GM12878 (cell line): ENCODE measurements at regions not wholly inside any gene's neighbourhood (a gene's known extent, or its start where the extent isn't known, plus 50 kb on each side); places are given as distances from the start of the nearest gene placed in this dataset.

Experiments used
- ATAC-seq: fragments of 200-7000 bp; cut with Tn5 transposase; 3 replicates; pipeline ENCODE4 v1.9.1; 2020; ENCODE audit warnings: mild to moderate bottlenecking, moderate library complexity
- BruUV-seq: library from RNA; stranded (reverse); fragments of 400-500 nt; replicated peaks from 2 replicates; lab custom pipeline; 2021; lab: Mats Ljungman, UMichigan
- CTCF ChIA-PET: fragments of 300-600 bp; sonication (Branson Sonifier 250); formaldehyde crosslinking; extraction: SDS; loops from one replicate; lab custom pipeline; 2021; ENCODE audit warnings: inconsistent platforms; lab: Yijun Ruan, JAX
- POLR2A ChIA-PET: fragments of 350-600 bp; formaldehyde crosslinking; extraction: SDS; loops from one replicate; lab custom pipeline; 2021; ENCODE audit warnings: inconsistent platforms; lab: Charles Lee
- RAD21 ChIA-PET: fragments of 300-600 bp; sonication (Branson Sonifier 250); formaldehyde crosslinking; loops from one replicate; lab custom pipeline; 2023; ENCODE audit warnings: antibody characterized with exemption; ENCODE audit not compliant: unreplicated experiment; lab: Charles Lee
- SMC1A ChIA-PET: fragments of 300-600 bp; sonication (Branson Sonifier 250); formaldehyde crosslinking; loops from one replicate; lab custom pipeline; 2023; ENCODE audit not compliant: unreplicated experiment, uncharacterized antibody; lab: Charles Lee
- DNase-seq: peaks from one replicate; pipeline ENCODE4 v3.0.0-alpha.2; 2011; ENCODE audit warnings: low read depth, low spot score
- FAIRE-seq: peaks from 3 replicates; lab custom pipeline; 2011; peaks lifted over from hg19 to GRCh38; lab: Jason Lieb, UNC
- H2AFZ ChIP-seq: 2 replicates; pipeline ENCODE4 v1.6.0; 2011; ENCODE audit warnings: low read depth, low read length, control low read depth; ENCODE audit not compliant: control insufficient read depth
- H3K27ac ChIP-seq: 2 replicates; pipeline ENCODE4 v1.5.1; 2011; ENCODE audit warnings: control low read depth; ENCODE audit not compliant: control insufficient read depth, insufficient read depth
- H3K27me3 ChIP-seq, 2 experiments: replicated peaks in 1 of 2; 2 replicates each; pipeline versions ENCODE4 v1.6.0 to v1.6.1; 2011; ENCODE audit warnings: low read length in 1 of 2; ENCODE audit not compliant: control insufficient read depth in 2 of 2, insufficient read depth in 2 of 2
- H3K36me3 ChIP-seq, 2 experiments: 2 replicates each; pipeline ENCODE4 v1.5.1; 2011; ENCODE audit warnings: low read length in 1 of 2; ENCODE audit not compliant: control insufficient read depth in 2 of 2, insufficient read depth in 2 of 2
- H3K4me1 ChIP-seq: 2 replicates; pipeline ENCODE4 v1.6.1; 2011; ENCODE audit warnings: mild to moderate bottlenecking, low read length, moderate library complexity, mixed read lengths; ENCODE audit not compliant: control insufficient read depth, insufficient read depth
- H3K4me2 ChIP-seq: 2 replicates; pipeline ENCODE4 v1.6.0; 2011; ENCODE audit warnings: control low read depth; ENCODE audit not compliant: control insufficient read depth, insufficient read depth
- H3K4me3 ChIP-seq: fragments of 200-600 bp; sonication (generic); 2 replicates; pipeline ENCODE4 v1.5.1; 2016
- H3K79me2 ChIP-seq: 2 replicates; pipeline ENCODE4 v1.6.0; 2011; ENCODE audit warnings: low read length; ENCODE audit not compliant: control insufficient read depth, insufficient read depth
- H3K9ac ChIP-seq: 2 replicates; pipeline ENCODE4 v1.8.0; 2011; ENCODE audit warnings: low read length, control low read depth, mixed read lengths; ENCODE audit not compliant: control insufficient read depth, insufficient read depth
- H3K9me3 ChIP-seq: replicated peaks from 3 replicates; pipeline ENCODE4 v1.5.1; 2011; ENCODE audit warnings: mild to moderate bottlenecking, low read length; ENCODE audit not compliant: control insufficient read depth, insufficient read depth
- H4K20me1 ChIP-seq: 2 replicates; pipeline ENCODE4 v1.6.0; 2011; ENCODE audit not compliant: control insufficient read depth, insufficient read depth
- EGR1 ChIP-seq, 2 experiments: IDR thresholded peaks; 1 replicate in 1 of 2; 2 replicates in 1 of 2; pipeline ENCODE4 v1.6.1; 2011 to 2012; ENCODE audit warnings: low read depth in 2 of 2, low read length in 2 of 2, borderline replicate concordance in 1 of 2, mild to moderate bottlenecking in 1 of 2, moderate library complexity in 1 of 2
- RBBP5 ChIP-seq: fragments of 200-600 bp; sonication (generic); conservative IDR thresholded peaks from 2 replicates; pipeline ENCODE4 v1.6.1; 2016
- whole genome bisulfite sequencing: methylation state at CpG from one replicate; pipeline ENCODE4 v1.1.6; 2016; ENCODE audit warnings: low lambda C conversion rate; ENCODE audit not compliant: insufficient replicate concordance, insufficient coverage; ENCODE audit errors: missing lambda C conversion rate; 5-methylcytosine and 5-hydroxymethylcytosine counted together
- in situ Hi-C: fragments of 300-500 bp; cut with MboI; formaldehyde crosslinking; loops from 9 replicates; pipeline ENCODE4 v1.14.3; 2018; ENCODE audit warnings: mixed read lengths
- intact Hi-C: fragments of 100-400 bp; cut with micrococcal nuclease; formaldehyde crosslinking; loops from one replicate; pipeline ENCODE4 v1.14.2; 2022; ENCODE audit not compliant: unreplicated experiment
- TF ChIP-seq, protein P1 (sequence below): fragments of 450-650 bp; conservative IDR thresholded peaks from 2 replicates; pipeline ENCODE4 v1.6.1; 2017; ENCODE audit warnings: mild to moderate bottlenecking, moderate library complexity

DNA sequence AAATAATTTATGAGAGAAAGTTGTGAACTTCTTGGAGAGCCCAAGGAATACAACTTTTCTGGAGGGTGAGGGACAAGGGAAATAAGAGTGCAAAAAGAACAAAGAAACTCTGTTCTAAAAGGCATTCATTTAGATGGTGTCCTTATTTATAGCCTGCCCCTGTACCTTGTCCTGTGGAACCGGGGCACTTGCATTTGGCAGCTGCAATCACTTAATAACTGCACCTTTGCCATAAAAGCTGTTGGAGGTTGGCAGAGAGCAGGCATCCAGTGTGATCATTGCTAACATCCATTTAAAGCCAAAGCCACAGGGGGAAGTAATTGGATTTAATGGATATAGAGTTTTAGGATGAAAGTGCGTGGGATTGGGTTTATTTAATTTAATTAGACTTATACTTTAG lies 50.8 kb upstream of the SGK1 start:
- ChIA-PET RAD21 (interaction anchor here (1.5 kb wide), 1 partner anchor 190 kb away, joined by 4 read pairs; no protein-coding TSS in a partner anchor), CTCF (interaction anchor here (1.1 to 1.5 kb wide), 2 partner anchors 12 to 82 kb away, joined by 3 to 5 read pairs; no protein-coding TSS in a partner anchor), POLR2A (interaction anchor here (1.0 kb wide), 1 partner anchor 68 kb away, joined by 3 read pairs; no protein-coding TSS in a partner anchor), SMC1A (interaction anchor here (0.5 to 2.5 kb wide), 4 partner anchors 8 to 132 kb away, joined by 3 to 12 read pairs (median 4); no protein-coding TSS in a partner anchor)
- no peaks in the 10 kb centered on the region for H3K9me3 ChIP-seq
- no TSS peak for BruUV-seq
- in situ Hi-C loops = no loop called here
- H2AFZ ChIP-seq = no peak overlapping the region
- no peaks in the 10 kb centered on the region for H3K79me2 ChIP-seq
- peaks cover 9% of the 10 kb centered on the region for H3K4me1 ChIP-seq
- ATAC-seq = no peak
- intact Hi-C loops = no loop called here
- no peaks in the 10 kb centered on the region for H3K36me3 ChIP-seq
- no peak overlapping the region for H3K4me2 ChIP-seq
- no peaks in the 10 kb centered on the region for H4K20me1 ChIP-seq
- no peak overlapping the region for H3K27ac ChIP-seq
- 54% methylated on average over 2 of the region's 2 CpGs for WGBS
- FAIRE-seq = no peak
- no peak for TF ChIP-seq RBBP5
- no peak for TF ChIP-seq EGR1 (IDR thresholded peaks at IDR 0.05; ENCODE audit: borderline replicate concordance in 1 of 2, low read depth in 2 of 2, low read length in 2 of 2)
- TF ChIP-seq, protein P1, sequence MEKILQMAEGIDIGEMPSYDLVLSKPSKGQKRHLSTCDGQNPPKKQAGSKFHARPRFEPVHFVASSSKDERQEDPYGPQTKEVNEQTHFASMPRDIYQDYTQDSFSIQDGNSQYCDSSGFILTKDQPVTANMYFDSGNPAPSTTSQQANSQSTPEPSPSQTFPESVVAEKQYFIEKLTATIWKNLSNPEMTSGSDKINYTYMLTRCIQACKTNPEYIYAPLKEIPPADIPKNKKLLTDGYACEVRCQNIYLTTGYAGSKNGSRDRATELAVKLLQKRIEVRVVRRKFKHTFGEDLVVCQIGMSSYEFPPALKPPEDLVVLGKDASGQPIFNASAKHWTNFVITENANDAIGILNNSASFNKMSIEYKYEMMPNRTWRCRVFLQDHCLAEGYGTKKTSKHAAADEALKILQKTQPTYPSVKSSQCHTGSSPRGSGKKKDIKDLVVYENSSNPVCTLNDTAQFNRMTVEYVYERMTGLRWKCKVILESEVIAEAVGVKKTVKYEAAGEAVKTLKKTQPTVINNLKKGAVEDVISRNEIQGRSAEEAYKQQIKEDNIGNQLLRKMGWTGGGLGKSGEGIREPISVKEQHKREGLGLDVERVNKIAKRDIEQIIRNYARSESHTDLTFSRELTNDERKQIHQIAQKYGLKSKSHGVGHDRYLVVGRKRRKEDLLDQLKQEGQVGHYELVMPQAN = no peak
- H3K27me3 ChIP-seq = no peaks in the 10 kb centered on the region
- no peak overlapping the region for H3K4me3 ChIP-seq
- H3K9ac ChIP-seq = no peak overlapping the region
- no peak for DNase-seq
